ENCODE measurements at regions not wholly inside any gene's neighbourhood (a gene's known extent, or its start where the extent isn't known, plus 50 kb on each side); places are given as distances from the start of the nearest gene placed in this dataset.
"Not testable (repeated sequence)": the region's sequence is repeated elsewhere in the genome, so short reads cannot be mapped to it uniquely, and the experiment has no call there.

DNA sequence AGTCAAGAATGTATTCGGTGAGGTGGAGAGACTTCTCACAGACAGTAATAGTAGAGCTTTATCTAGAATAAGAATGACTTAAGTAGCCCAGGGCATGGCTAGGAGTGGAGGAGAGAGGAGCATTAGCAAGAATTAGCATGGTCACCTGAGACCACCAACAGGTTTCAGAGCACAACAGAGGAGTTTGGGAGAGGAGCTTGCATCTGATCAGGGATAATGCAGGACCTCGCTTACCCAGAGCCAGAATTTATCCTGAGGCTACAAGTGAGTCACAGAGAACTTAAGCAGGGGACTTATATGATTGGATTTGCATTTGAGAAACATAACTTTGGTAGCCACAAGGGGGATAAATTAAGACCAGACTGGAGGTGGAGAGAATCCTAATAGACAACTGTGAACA lies 102.1 kb upstream of the FNDC3A start:
- H3K27ac ChIP-seq, result no peak overlapping the region
- TF ChIP-seq, protein P1, sequence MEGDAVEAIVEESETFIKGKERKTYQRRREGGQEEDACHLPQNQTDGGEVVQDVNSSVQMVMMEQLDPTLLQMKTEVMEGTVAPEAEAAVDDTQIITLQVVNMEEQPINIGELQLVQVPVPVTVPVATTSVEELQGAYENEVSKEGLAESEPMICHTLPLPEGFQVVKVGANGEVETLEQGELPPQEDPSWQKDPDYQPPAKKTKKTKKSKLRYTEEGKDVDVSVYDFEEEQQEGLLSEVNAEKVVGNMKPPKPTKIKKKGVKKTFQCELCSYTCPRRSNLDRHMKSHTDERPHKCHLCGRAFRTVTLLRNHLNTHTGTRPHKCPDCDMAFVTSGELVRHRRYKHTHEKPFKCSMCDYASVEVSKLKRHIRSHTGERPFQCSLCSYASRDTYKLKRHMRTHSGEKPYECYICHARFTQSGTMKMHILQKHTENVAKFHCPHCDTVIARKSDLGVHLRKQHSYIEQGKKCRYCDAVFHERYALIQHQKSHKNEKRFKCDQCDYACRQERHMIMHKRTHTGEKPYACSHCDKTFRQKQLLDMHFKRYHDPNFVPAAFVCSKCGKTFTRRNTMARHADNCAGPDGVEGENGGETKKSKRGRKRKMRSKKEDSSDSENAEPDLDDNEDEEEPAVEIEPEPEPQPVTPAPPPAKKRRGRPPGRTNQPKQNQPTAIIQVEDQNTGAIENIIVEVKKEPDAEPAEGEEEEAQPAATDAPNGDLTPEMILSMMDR (conservative IDR thresholded peaks at IDR 0.05), result no peak
- TF ChIP-seq ZFX (IDR thresholded peaks at IDR 0.05), result no peak

DNA sequence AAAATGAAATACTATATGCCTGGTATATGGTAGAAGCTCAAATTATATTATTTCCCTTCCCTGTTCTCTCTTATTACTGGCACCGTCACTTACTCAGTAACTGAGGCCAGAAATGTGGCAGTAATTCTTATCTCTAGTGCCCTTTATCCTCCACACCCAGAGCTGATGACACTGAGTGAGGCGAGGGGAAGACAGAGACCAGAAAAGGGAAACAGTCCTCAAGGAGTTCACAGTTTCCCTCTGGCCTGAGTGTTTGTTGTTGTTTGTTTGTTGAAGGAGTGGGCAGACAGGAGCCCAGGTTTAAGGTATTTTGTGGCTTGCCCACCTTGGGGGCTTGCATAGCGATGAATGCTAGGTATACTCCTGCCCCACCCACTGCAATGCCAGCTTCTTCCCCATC lies 101.5 kb upstream of the FNDC3A start:
- H3K27ac ChIP-seq, result no peak overlapping the region
- TF ChIP-seq ZFX (IDR thresholded peaks at IDR 0.05), result no peak
- TF ChIP-seq, protein P1 (conservative IDR thresholded peaks at IDR 0.05), result no peak

DNA sequence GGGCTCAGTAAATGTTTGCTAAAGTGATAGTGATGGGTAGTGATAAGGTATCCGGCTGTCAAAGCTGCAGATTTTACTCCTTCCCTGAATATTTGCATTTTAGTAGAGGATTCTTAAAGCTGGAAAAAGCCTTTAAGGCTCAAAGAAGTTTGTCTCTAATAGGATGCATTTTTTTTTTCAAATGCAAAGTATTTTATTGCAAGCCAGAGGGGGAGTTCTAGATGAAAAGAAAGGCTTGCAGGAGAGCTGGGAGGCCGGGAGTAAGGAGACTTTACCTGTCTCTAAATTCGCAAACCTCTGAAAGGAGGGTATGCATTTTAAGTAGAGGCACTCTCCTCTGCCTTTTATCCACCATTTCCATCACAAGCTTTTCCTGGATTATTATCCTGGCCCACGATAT lies 100.7 kb upstream of the FNDC3A start:
- no peak overlapping the region for H3K27ac ChIP-seq
- TF ChIP-seq, protein P1 (conservative IDR thresholded peaks at IDR 0.05), result no peak
- TF ChIP-seq ZFX (IDR thresholded peaks at IDR 0.05), result no peak

DNA sequence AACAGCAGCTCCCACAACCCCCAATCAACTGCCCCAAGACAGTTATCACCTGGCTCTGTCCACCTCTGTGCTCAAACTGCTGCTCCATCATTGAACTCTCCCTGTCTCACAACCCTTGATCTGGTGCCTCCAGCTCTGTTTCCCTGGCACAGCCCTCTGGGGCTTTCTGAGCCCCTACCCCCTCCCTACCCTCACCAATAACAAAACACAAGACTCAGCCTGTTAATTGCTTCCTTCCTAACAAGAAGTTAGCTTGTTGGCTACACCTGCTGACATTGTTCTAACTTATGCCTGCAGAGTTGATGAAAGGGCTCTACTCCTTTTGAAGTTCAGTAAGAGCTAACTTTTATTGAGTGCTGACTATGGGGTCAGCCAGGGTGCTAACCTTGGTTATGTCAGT lies 99.4 kb upstream of the FNDC3A start:
- TF ChIP-seq, protein P1 (conservative IDR thresholded peaks at IDR 0.05), result no peak
- TF ChIP-seq ZFX (IDR thresholded peaks at IDR 0.05), result no peak
- H3K27ac ChIP-seq, result no peak overlapping the region

DNA sequence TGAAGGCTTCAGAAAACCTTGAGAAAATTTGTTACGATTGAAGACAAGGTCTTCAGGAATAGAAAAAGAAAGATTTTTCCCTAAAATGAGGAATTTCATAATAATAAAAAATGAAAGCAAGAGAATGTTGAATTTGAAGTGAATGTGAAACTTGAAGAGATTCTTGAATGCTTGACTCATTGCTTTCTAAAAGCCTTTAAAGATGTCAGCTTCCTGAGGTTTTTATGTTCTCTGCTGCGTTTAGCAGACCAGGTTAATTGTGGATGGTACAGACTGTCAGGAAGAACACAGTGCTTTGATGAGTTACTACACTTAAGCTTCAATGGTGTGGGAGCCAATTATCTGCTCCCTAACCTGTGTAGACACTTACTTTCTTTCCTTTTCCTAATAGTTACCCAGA lies 96.3 kb upstream of the FNDC3A start:
- H3K27ac ChIP-seq, result no peak overlapping the region

DNA sequence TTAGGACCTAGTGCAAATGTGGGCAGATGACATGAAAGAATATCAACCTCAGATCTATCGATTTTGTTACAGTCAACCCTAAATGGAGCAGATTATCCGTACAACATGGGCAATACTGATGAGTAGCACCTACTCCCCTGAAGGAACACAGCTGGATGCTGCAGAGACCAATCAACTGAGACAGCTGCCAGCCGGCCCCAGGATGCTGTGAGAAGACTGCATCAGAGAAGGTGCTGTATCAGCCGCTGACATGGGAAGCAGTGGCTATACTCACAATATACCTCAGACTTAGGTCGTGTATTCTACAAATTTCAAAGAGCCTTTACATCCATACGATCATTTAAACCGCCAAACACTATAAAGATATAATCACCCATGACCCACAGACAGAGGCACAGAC lies 95.9 kb upstream of the FNDC3A start:
- no peak overlapping the region for H3K27ac ChIP-seq
- TF ChIP-seq, protein P1 (conservative IDR thresholded peaks at IDR 0.05), result no peak
- no peak for TF ChIP-seq ZFX (IDR thresholded peaks at IDR 0.05)

More for the DNA sequence above, 96.3 kb upstream of the FNDC3A start:
- TF ChIP-seq, protein P1 (conservative IDR thresholded peaks at IDR 0.05), result no peak
- TF ChIP-seq ZFX (IDR thresholded peaks at IDR 0.05), result no peak

DNA sequence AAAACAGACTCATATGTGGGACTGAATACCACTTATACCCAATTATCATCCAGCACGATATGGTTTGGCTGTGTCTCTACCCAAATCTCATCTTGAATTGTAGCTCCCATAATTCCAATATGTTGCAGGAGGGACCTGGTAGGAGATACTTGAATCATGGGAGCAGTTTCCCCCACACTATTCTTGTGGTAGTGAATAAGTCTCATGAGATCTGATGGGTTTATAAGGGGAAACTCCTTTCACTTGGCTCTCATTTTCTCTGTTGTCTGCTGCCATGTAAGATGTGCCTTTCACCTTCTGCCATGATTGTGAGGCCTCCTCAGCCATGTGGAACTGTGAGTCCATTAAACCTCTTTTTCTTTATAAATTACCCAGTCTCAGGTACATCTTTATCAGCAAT lies 91.9 kb upstream of the FNDC3A start:
- H3K27ac ChIP-seq, result not testable (repeated sequence)

DNA sequence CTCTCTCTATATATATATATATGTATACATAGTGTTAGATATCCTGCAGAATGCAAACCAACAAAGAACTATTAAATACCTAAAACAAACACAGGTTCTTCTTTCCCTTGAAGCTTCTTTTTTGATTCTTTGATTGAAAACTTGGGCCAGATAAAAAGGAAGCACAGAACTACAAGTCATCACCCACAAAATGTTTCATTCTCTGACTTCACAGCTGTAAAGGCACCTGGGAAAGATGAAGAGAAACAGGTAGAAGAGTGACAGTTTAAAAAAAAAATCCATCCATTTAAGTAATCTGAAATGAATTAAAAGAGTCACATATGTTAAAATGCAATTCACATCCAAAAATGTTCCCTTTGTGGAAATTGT lies 90.7 kb upstream of the FNDC3A start:
- H3K27ac ChIP-seq, result no peak overlapping the region
- TF ChIP-seq, protein P1 (conservative IDR thresholded peaks at IDR 0.05), result no peak
- no peak for TF ChIP-seq ZFX (IDR thresholded peaks at IDR 0.05)
